Activated naive CD4-positive, alpha-beta T cell treated with anti-CD3 and anti-CD28 coated beads, Interleukin-2, amount 50 U/mL, for 16 hours (primary cell): ENCODE measurements at regions not wholly inside any gene's neighbourhood (a gene's known extent, or its start where the extent isn't known, plus 50 kb on each side); places are given as distances from the start of the nearest gene placed in this dataset.

Experiments
- DNase-seq: peaks from one replicate; pipeline ENCODE4 v3.0.0-alpha.2; 2020

- DNase-seq, result no peak
Measured at GRCh38 chr10:129274748-129275474, 192.1 kb upstream of the MGMT start.

DNA sequence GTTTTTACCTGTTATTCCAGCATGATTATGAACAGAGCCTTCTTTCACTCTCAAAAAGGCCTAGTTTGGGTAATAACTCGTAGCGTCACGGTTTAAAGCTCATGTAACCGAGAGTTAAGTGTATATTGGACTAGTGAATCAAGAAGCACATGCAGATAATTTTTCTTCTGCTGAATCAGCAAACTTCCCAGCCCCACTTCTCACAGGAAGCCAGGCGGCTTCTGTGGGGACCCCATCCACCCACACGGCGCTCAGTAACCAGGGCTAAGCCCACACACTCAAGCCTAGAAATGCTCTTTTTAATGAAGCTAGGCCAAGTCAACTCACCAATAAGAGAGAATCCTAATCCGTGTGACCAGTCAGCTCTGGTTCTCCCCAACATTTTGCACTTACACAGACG is 191.2 kb upstream of the MGMT start:
- DNase-seq, result no peak

GRCh38 chr10:129277084-129277483 is 190.0 kb upstream of the MGMT start:
- DNase-seq, result no peak

- no peak for DNase-seq
Measured at GRCh38 chr10:129277841-129278240, 189.2 kb upstream of the MGMT start.

DNA sequence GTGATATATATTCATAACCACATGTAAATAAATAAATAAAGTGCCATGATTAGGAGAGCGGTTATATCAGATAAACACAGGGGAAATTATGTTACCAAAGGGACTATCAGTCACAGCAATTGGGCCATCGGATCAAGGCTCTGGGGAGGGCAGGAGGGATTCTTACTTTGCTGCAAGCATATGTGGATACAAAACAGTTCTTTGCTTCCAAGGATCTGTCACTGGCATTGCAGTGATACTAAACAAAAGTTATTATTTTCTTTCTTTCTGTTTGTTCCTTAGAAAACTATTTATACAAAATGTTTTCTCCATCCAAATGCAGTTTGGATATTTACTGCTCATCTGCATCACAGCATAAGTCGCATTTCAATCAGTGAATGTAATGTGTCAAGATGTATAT is 188.4 kb upstream of the MGMT start:
- DNase-seq, result no peak

GRCh38 chr10:129279446-129280154 is 187.4 kb upstream of the MGMT start:
- DNase-seq, result no peak

- no peak for DNase-seq
Measured at GRCh38 chr10:129280155-129280502, 186.9 kb upstream of the MGMT start.

GRCh38 chr10:129280908-129281586 is 186.0 kb upstream of the MGMT start:
- no peak for DNase-seq

GRCh38 chr10:129285459-129285858 is 181.6 kb upstream of the MGMT start:
- DNase-seq, result no peak

DNA sequence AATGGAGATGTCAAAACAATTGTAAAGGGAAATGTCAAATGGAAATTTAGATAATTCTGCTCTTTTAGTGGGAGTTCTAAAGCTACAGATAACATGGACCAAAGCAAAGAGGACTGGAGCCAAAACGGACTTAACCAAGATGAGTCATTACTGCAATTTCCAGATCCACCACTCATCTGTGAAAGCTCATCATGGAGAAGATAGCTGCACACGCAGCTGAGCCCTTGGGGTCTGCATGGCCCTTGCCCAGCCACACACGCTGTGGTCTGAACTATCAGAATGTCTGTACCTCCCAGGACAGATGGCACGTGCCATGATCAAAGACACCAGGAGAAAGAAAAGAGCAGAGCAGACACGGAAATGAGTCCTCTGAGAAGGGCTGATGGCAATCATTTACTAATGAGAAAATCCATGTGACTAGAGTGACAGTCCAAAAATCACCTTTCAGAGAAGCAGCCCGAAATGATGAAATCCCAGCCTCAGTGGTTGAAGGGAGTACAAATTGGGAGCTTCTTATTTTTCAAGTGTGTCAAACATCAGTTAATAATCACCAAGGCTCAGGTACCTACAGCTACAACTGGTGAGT is 177.9 kb upstream of the MGMT start:
- no peak for DNase-seq

DNA sequence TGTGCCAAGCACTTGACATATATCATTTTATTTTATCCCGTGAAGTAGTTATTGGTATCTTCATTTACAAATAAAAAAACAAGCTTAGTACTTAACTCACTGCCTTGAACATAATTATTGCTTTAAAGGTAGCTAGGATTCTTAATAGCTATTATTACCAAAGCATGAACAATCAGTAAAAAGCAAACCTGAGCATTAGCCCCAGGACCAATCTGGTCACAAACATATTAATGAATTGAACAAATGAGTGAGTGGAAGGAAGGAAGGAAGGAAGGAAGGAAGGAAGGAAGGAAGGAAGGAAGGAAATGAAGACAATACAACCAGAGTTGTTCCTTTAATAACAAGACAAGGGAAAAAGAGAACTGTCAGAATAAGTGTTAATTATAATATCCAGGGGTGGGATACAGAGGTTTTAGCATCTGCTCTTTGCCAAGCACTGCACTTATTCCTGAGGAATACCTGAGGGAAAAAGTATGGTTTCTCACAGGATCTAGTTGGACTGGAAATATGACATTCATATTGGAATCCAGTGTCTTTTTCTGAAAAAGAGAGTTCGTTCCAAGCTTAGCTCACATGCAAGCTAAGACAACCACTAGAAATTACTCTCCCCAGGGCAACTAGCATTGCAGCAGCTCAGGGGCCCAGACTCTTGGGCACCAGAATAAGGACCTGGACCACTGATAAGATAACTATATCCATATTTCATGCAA is 172.9 kb upstream of the MGMT start:
- DNase-seq, result no peak

DNA sequence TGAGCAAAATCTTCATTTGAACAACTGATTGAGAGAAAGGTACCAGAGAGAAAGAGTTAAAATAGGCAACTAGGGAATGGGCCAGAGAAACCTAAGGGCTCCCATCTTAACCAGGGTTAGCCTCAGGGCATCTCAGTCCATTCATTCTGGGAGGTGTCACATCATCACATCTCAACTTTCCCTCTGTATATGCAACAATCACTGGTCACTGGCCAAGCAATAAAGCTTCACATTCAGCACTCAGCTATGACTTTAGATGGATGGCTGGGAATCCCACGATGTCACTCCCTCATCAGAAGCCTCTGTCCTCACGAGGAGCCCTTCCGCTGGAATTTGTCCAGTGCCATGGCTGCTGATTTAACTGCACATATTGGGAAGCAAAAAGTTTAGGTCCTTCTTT is 172.1 kb upstream of the MGMT start:
- DNase-seq, result no peak

GRCh38 chr10:129305046-129305445 is 162.0 kb upstream of the MGMT start:
- DNase-seq, result no peak

DNA sequence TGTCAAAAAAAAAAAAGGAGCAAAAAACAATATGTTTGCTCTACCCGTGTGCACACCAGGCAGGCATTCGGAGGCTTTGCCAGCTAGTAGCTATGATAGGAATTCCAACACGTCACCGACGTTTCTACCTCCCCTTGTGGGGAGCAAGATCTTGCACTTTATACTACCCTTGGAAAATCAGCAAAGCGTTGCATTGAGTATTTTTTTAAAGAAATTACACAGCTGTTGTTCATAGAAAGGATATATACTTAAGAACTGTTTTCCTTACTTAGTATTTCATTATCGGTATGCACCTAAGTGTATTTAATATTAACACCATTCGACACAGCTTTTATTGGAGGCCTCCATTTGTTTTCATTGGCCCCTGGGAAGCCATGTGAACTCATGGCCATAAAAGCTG is 159.9 kb upstream of the MGMT start:
- no peak for DNase-seq

DNA sequence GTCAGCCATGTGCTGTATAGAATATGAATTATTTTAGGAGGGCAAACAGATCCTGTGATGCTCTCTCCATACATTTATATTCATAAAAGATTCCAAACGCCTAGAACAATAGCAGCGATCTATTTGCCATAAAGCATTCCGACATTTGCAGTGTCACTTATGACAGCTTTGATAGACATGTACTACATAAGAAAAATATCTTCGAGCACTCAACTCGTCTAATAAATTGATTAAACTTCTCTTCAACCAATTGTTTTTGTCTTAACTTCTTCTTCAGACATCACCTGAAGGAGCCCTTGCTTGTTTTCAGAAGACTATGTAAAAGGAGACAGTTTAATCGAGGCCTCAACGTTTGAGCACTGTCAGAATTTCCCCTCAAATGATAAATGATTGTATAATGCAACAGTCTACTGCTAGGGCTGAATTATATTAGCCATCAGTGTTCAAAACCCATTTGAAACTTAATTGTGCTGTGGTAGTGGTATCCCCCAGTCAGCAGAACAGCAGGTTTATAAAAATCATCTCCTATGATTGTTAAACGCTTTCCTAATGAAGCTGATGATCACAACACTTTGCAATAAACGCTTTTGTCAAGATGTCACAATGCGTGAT is 158.0 kb upstream of the MGMT start:
- DNase-seq, result no peak

DNA sequence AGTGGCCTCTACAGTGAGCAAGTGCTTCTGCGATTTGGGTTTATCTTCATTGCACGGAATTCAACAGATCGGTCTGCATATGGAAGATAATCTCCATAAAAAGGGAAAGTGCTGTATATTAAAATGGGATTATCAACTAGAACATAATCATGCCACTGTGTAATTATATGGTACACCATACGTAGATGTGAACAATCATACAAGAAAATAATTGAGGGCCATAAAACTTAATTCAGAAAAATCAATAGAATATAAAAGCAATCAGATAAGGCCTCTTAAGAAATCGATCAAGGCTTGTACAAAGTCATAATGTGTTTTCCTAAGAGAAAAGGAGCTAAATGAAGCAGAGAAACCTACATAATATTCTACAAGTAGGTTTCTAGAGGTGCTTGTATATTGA is 157.5 kb upstream of the MGMT start:
- no peak for DNase-seq

GRCh38 chr10:129310881-129311280 is 156.2 kb upstream of the MGMT start:
- DNase-seq, result no peak

GRCh38 chr10:129319934-129320333 is 147.1 kb upstream of the MGMT start:
- no peak for DNase-seq

- DNase-seq, result no peak
Measured at GRCh38 chr10:129320340-129320739, 146.7 kb upstream of the MGMT start.

DNA sequence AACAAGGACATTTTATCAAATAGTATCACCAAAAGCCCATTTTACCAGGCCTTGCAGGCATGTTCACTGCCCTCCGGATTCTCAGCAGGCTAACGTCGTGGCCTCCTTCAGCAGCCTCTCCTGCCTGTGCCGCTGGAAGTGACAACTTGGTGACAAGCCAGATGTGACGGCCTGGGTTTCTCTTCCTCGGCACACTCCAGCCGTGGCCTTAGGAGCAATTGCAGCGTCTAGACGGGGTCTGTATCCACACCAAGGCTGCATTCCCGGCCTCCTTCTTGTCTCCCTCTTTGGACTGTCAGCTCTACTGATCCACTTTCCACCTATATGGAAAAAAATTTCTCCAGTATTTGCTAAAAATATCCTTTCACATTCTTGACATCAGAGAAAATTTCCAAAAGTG is 145.3 kb upstream of the MGMT start:
- no peak for DNase-seq

DNA sequence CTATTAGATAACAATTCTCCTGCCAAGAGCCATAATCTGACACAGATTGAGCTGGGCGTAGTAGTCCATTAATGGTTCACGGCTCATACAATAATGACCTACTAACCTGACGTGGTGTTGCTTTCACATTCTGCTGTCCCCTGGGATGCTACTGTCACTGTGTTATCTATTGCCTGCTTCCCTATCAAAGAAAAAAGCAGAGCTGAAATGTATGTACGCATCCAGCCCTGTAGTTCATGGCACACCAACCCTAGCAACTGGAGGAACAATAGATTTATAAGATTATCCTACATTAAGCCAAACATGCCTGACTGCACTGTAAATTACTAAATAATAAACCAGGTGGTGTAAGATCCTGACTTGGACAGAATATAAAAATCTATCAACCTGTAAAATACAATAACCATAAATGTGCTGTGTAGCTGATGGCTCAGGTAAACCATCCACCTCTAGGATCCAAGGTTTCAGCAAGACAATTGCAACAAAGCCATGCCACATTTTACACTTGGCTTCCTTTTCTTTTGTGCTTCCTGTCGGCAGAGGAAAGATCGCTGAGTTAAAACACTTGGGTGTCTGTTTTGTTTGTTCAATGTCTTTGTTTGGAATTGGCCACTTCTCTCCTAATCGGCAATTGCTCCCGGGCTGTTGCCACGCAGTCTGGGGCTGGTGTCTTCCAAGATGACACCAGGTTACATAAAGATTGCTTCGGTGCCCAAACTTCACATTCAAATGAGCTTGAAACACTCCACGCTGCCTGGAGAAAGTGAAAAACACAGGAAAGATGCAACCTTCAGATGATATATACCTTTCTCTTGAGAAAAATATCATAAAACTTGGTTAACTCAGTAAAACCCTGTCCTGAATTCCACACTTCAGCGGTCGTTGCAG is 143.9 kb upstream of the MGMT start:
- DNase-seq, result no peak

DNA sequence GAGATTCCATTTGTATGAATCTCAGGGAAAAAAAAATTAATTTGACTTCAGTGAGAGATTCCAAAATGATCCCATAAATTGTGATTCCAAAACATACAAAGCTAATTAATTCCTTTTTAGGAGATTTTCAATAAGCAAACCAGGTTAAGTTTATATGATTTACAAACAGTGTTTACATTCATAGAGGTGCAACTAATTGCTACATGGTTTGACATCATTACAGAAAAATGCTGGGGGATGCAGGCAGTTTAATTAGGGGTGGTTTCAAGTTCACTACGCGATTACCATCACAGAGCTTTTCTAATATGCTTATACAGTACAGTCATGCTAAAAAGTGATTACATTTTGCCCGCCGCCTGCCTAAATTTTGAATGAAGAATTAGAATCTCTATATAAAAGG is 143.2 kb upstream of the MGMT start:
- no peak for DNase-seq
